CD14-positive monocyte (primary cell): ENCODE measurements at regions not wholly inside any gene's neighbourhood (a gene's known extent, or its start where the extent isn't known, plus 50 kb on each side); places are given as distances from the start of the nearest gene placed in this dataset.

ENCODE experiments used
- DNase-seq, 3 donors: peaks; one replicate each; pipeline ENCODE4 v3.0.0-alpha.2; 2011 to 2022
- H2AFZ ChIP-seq: 2 replicates; pipeline ENCODE4 v1.6.0; 2012; ENCODE audit warnings: mild to moderate bottlenecking, low read depth, low read length, inconsistent platforms; ENCODE audit not compliant: insufficient read depth, poor library complexity, severe bottlenecking
- H3K27ac ChIP-seq, 2 donors: 1 replicate in 1 of 2; 2 replicates in 1 of 2; pipeline ENCODE4 v1.5.1; 2012 to 2013; ENCODE audit warnings: low read length in 2 of 2, control low read depth in 1 of 2, inconsistent platforms in 1 of 2, low read depth in 1 of 2, mild to moderate bottlenecking in 1 of 2
- H3K27me3 ChIP-seq, 2 donors: one replicate each; pipeline versions ENCODE4 v1.6.0 to v1.6.1; 2011 to 2013; ENCODE audit warnings: low read length in 2 of 2; ENCODE audit not compliant: control insufficient read depth in 2 of 2, insufficient read depth in 2 of 2
- H3K36me3 ChIP-seq, 2 donors: replicated peaks in 1 of 2; 1 replicate in 1 of 2; 2 replicates in 1 of 2; pipeline versions ENCODE4 v1.5.1 to v1.6.1; 2012 to 2013; ENCODE audit warnings: low read length in 2 of 2, control low read depth in 1 of 2, inconsistent platforms in 1 of 2, mild to moderate bottlenecking in 1 of 2; ENCODE audit not compliant: insufficient read depth in 2 of 2, control insufficient read depth in 1 of 2
- H3K4me1 ChIP-seq, 2 donors: 1 replicate in 1 of 2; 2 replicates in 1 of 2; pipeline versions ENCODE4 v1.5.1 to v1.6.1; 2012 to 2013; ENCODE audit warnings: low read length in 2 of 2, control low read depth in 1 of 2, inconsistent platforms in 1 of 2, mild to moderate bottlenecking in 1 of 2, moderate library complexity in 1 of 2; ENCODE audit not compliant: insufficient read depth in 2 of 2, control insufficient read depth in 1 of 2
- H3K4me2 ChIP-seq: replicated peaks from 2 replicates; pipeline ENCODE3; 2012; ENCODE audit warnings: low read length, moderate library complexity, mild to moderate bottlenecking; ENCODE audit not compliant: poor library complexity, severe bottlenecking; ENCODE audit errors: extremely low read depth
- H3K4me3 ChIP-seq, 3 experiments: fragments of 200-600 bp in 1 of 3; sonication (generic) in 1 of 3; replicated peaks in 1 of 3; 1 replicate in 2 of 3; 2 replicates in 1 of 3; pipeline ENCODE4 v1.5.1; 2011 to 2013; ENCODE audit warnings: low read length in 3 of 3, mild to moderate bottlenecking in 3 of 3, control low read depth in 2 of 3, low read depth in 2 of 3, inconsistent platforms in 1 of 3, moderate library complexity in 1 of 3
- H3K79me2 ChIP-seq: 2 replicates; pipeline ENCODE4 v1.6.0; 2012; ENCODE audit warnings: mild to moderate bottlenecking, control low read depth, inconsistent platforms, low read length, moderate library complexity; ENCODE audit not compliant: insufficient read depth
- H3K9ac ChIP-seq: 2 replicates; pipeline ENCODE4 v1.6.0; 2017; ENCODE audit warnings: low read length, mild to moderate bottlenecking; ENCODE audit not compliant: insufficient read depth, poor library complexity, severe bottlenecking
- H3K9me3 ChIP-seq, 2 donors: replicated peaks in 1 of 2; 1 replicate in 1 of 2; 2 replicates in 1 of 2; pipeline versions ENCODE4 v1.5.1 to v1.6.1; 2012 to 2013; ENCODE audit warnings: low read length in 2 of 2, control low read depth in 1 of 2; ENCODE audit not compliant: control insufficient read depth in 1 of 2, insufficient read depth in 1 of 2
- H4K20me1 ChIP-seq: 2 replicates; pipeline ENCODE4 v1.6.0; 2012; ENCODE audit warnings: mild to moderate bottlenecking, low read length, control low read depth, moderate library complexity; ENCODE audit not compliant: insufficient read depth
- H3K27ac Mint-ChIP-seq, 7 donors: one replicate each; pipeline ENCODE4 v1.8.0; 2020; ENCODE audit warnings: mild to moderate bottlenecking in 7 of 7, mixed read lengths in 7 of 7, moderate library complexity in 6 of 7, inconsistent platforms in 2 of 7
- H3K27me3 Mint-ChIP-seq, 3 donors: one replicate each; pipeline ENCODE4 v1.8.0; 2021 to 2022; ENCODE audit warnings: low read depth in 3 of 3, mild to moderate bottlenecking in 3 of 3, mixed read lengths in 3 of 3, moderate library complexity in 3 of 3, inconsistent platforms in 1 of 3
- H3K36me3 Mint-ChIP-seq, 2 donors: one replicate each; pipeline ENCODE4 v1.8.0; 2020; ENCODE audit warnings: mixed read lengths in 2 of 2, inconsistent platforms in 1 of 2, mild to moderate bottlenecking in 1 of 2
- H3K4me1 Mint-ChIP-seq: one replicate; pipeline ENCODE4 v1.8.0; 2020; ENCODE audit warnings: mild to moderate bottlenecking, mixed read lengths
- H3K4me3 Mint-ChIP-seq, 2 donors: one replicate each; pipeline ENCODE4 v1.8.0; 2020; ENCODE audit warnings: mild to moderate bottlenecking in 2 of 2, mixed read lengths in 2 of 2, moderate library complexity in 1 of 2
- H3K9me3 Mint-ChIP-seq, 7 donors: one replicate each; pipeline ENCODE4 v1.8.0; 2020 to 2022; ENCODE audit warnings: mixed read lengths in 7 of 7, mild to moderate bottlenecking in 6 of 7, moderate library complexity in 6 of 7, inconsistent platforms in 2 of 7
- WGBS: methylation state at CpG from one replicate; pipeline ENCODE4 v1.1.5; 2013; ENCODE audit warnings: missing lambda C conversion rate; ENCODE audit not compliant: insufficient coverage; 5-methylcytosine and 5-hydroxymethylcytosine counted together
- intact Hi-C, 2 donors: fragments of 100-400 bp; cut with micrococcal nuclease; formaldehyde crosslinking; loops; one replicate each; pipeline versions ENCODE4 v1.15.0 to v1.15.1; 2023
- TF ChIP-seq, protein P1 (sequence below): fragments of 200-600 bp; IDR thresholded peaks from one replicate; pipeline ENCODE4 v1.8.0; 2022; ENCODE audit warnings: antibody characterized with exemption, mild to moderate bottlenecking

DNA sequence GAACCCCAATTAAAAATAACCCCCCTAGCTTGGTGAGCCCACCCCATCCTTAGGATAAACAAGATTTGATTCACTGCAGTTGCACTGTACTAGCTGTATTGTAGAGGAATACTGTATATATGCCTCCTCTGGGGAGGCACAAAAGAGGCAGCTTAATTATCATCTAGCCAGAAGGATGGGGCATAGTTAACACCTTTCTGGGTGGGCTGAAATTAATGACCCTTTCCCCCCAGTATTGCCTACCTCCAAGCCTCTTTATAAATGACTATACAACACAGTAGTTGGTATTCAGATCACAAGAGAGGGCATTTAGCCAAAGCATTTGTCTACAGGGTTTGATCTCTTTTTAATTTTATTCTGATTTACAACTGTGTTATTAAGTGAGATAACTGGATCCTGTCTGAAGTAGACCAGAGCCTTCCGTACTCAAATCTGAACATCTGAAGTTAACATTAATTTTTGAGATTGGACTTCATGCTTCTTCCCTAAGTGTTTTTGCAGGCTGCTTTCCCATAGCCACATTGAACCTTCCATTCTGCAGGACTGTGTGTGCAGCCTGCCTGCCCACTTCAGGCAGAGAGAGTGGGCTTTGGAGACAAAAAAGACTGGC is 807.0 kb upstream of the ARRDC4 start:
- Mint-ChIP-seq H3K9me3 (peaks cover 0 to 5% (median 1%) of the 10 kb centered on the region in 7 donors), H3K36me3 (no peaks in the 10 kb centered on the region), H3K27ac (no peak overlapping the region), H3K27me3 (no peaks in the 10 kb centered on the region), H3K4me1 (no peaks in the 10 kb centered on the region), H3K4me3 (no peak overlapping the region)
- Histone ChIP-seq H3K4me3 (no peak overlapping the region), H3K27ac (no peak overlapping the region), H3K9me3 (no peaks in the 10 kb centered on the region), H3K4me2 (no peak overlapping the region), H3K36me3 (no peaks in the 10 kb centered on the region), H3K79me2 (no peaks in the 10 kb centered on the region), H3K27me3 (no peaks in the 10 kb centered on the region), H3K9ac (no peak overlapping the region), H4K20me1 (no peaks in the 10 kb centered on the region), H2AFZ (no peak overlapping the region), H3K4me1 (no peaks in the 10 kb centered on the region)
- intact Hi-C loops: no loop called here
- no peak for DNase-seq
- WGBS: 100% methylated on average over 1 of the region's 1 CpG
- TF ChIP-seq, protein P1, sequence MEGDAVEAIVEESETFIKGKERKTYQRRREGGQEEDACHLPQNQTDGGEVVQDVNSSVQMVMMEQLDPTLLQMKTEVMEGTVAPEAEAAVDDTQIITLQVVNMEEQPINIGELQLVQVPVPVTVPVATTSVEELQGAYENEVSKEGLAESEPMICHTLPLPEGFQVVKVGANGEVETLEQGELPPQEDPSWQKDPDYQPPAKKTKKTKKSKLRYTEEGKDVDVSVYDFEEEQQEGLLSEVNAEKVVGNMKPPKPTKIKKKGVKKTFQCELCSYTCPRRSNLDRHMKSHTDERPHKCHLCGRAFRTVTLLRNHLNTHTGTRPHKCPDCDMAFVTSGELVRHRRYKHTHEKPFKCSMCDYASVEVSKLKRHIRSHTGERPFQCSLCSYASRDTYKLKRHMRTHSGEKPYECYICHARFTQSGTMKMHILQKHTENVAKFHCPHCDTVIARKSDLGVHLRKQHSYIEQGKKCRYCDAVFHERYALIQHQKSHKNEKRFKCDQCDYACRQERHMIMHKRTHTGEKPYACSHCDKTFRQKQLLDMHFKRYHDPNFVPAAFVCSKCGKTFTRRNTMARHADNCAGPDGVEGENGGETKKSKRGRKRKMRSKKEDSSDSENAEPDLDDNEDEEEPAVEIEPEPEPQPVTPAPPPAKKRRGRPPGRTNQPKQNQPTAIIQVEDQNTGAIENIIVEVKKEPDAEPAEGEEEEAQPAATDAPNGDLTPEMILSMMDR: no peak

DNA sequence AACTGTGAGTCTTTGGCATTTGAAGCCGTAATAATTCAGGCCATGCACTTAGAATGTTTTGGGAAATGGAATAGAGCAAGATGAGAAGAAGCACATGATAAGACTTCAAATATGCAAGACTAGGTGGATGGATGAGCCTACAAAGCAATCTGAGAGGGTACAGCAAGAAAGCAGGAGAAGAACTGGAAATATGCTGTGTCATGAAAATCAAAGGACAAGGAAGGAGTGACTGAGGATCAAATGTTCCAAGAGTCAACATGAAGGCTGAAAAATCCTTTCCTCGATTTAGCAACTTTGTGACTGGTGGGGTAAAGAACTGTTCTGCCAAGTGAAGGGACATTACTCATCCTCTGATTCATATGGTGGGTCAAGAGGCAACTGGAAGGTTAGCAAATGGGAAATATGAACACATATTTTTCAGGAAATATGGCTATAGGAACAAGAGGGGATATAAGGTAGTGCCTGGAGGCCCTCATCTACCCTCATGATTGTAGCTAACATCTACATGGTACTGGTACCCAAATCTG is 803.7 kb upstream of the ARRDC4 start:
- no peaks in the 10 kb centered on the region for H4K20me1 ChIP-seq
- peaks cover 0 to 2% (median 0%) of the 10 kb centered on the region in 3 donors for H3K27me3 Mint-ChIP-seq
- no peak overlapping the region for H3K4me2 ChIP-seq
- WGBS: 80% methylated on average over 2 of the region's 2 CpGs
- TF ChIP-seq, protein P1: no peak
- H3K9ac ChIP-seq: no peak overlapping the region
- H3K36me3 ChIP-seq: no peaks in the 10 kb centered on the region
- intact Hi-C loops: no loop called here
- H3K27ac Mint-ChIP-seq: no peak overlapping the region
- no peak overlapping the region for H3K4me3 ChIP-seq
- no peaks in the 10 kb centered on the region for H3K4me1 ChIP-seq
- H3K9me3 Mint-ChIP-seq: peaks cover 0 to 2% (median 0%) of the 10 kb centered on the region in 7 donors
- no peaks in the 10 kb centered on the region for H3K4me1 Mint-ChIP-seq
- H3K4me3 Mint-ChIP-seq: no peak overlapping the region
- H3K27ac ChIP-seq: no peak overlapping the region
- DNase-seq: no peak
- no peaks in the 10 kb centered on the region for H3K27me3 ChIP-seq
- no peaks in the 10 kb centered on the region for H3K36me3 Mint-ChIP-seq
- H2AFZ ChIP-seq: no peak overlapping the region
- H3K79me2 ChIP-seq: no peaks in the 10 kb centered on the region
- H3K9me3 ChIP-seq: no peaks in the 10 kb centered on the region
